Adipocyte (in vitro differentiated cells): ENCODE measurements at regions not wholly inside any gene's neighbourhood (a gene's known extent, or its start where the extent isn't known, plus 50 kb on each side); places are given as distances from the start of the nearest gene placed in this dataset.

Experiments used
- DNase-seq: peaks from one replicate; pipeline ENCODE4 v3.0.0-alpha.2; 2015; ENCODE audit warnings: low read depth
- H3K27me3 ChIP-seq: replicated peaks from 2 replicates; pipeline ENCODE4 v1.7.0; 2013; ENCODE audit warnings: mild to moderate bottlenecking, low read length, moderate library complexity; ENCODE audit not compliant: control insufficient read depth, insufficient read depth
- H3K36me3 ChIP-seq: 2 replicates; pipeline ENCODE4 v1.7.0; 2013; ENCODE audit warnings: low read length, mild to moderate bottlenecking, moderate library complexity; ENCODE audit not compliant: control insufficient read depth, insufficient read depth, severe bottlenecking
- H3K4me1 ChIP-seq: 2 replicates; pipeline ENCODE4 v1.7.0; 2013; ENCODE audit warnings: mild to moderate bottlenecking, low read length, moderate library complexity; ENCODE audit not compliant: control insufficient read depth, insufficient read depth
- H3K4me3 ChIP-seq: 2 replicates; pipeline ENCODE4 v1.7.0; 2013; ENCODE audit warnings: mild to moderate bottlenecking, low read length, moderate library complexity
- H3K9ac ChIP-seq: 2 replicates; pipeline ENCODE4 v1.7.0; 2013; ENCODE audit warnings: mild to moderate bottlenecking, low read length, moderate library complexity
- H3K9me3 ChIP-seq: 2 replicates; pipeline ENCODE4 v1.7.0; 2013; ENCODE audit warnings: mild to moderate bottlenecking, low read length, moderate library complexity; ENCODE audit not compliant: control insufficient read depth

- no peaks in the 10 kb centered on the region for H3K9me3 ChIP-seq
- H3K9ac ChIP-seq: no peak overlapping the region
- peaks cover 14% of the 10 kb centered on the region for H3K27me3 ChIP-seq
- no peaks in the 10 kb centered on the region for H3K36me3 ChIP-seq
- H3K4me1 ChIP-seq: peaks cover 5% of the 10 kb centered on the region
- H3K4me3 ChIP-seq: no peak overlapping the region
- no peak for DNase-seq
Observed at GRCh38 chr9:88221105-88221504, 82.8 kb upstream of the SPATA31C2 start.

- peaks cover 5% of the 10 kb centered on the region for H3K4me1 ChIP-seq
- no peak overlapping the region for H3K9ac ChIP-seq
- DNase-seq: no peak
- no peaks in the 10 kb centered on the region for H3K36me3 ChIP-seq
- H3K9me3 ChIP-seq: no peaks in the 10 kb centered on the region
- peaks cover 14% of the 10 kb centered on the region for H3K27me3 ChIP-seq
- no peak overlapping the region for H3K4me3 ChIP-seq
Observed at GRCh38 chr9:88220652-88221051, 82.4 kb upstream of the SPATA31C2 start.

GRCh38 chr9:88219601-88220000, 81.3 kb upstream of the SPATA31C2 start:
- no peaks in the 10 kb centered on the region for H3K36me3 ChIP-seq
- DNase-seq: peak; percentile 13
- H3K4me1 ChIP-seq: peaks cover 5% of the 10 kb centered on the region
- H3K9ac ChIP-seq: no peak overlapping the region
- H3K9me3 ChIP-seq: no peaks in the 10 kb centered on the region
- H3K27me3 ChIP-seq: peaks cover 18% of the 10 kb centered on the region
- no peak overlapping the region for H3K4me3 ChIP-seq

- no peaks in the 10 kb centered on the region for H3K36me3 ChIP-seq
- H3K4me1 ChIP-seq: peaks cover 5% of the 10 kb centered on the region
- no peak overlapping the region for H3K9ac ChIP-seq
- H3K4me3 ChIP-seq: no peak overlapping the region
- peak; percentile 72 for DNase-seq
- H3K27me3 ChIP-seq: peaks cover 11% of the 10 kb centered on the region
- H3K9me3 ChIP-seq: peaks cover 2% of the 10 kb centered on the region
Observed at GRCh38 chr9:88218726-88219125, 80.5 kb upstream of the SPATA31C2 start.

GRCh38 chr9:88216126-88216995, 78.1 kb upstream of the SPATA31C2 start:
- Histone ChIP-seq H3K4me1 (peaks cover 5% of the 10 kb centered on the region), H3K36me3 (no peaks in the 10 kb centered on the region), H3K9me3 (peaks cover 14% of the 10 kb centered on the region), H3K4me3 (no peak overlapping the region), H3K9ac (no peak overlapping the region), H3K27me3 (peaks cover 11% of the 10 kb centered on the region)
- no peak for DNase-seq

GRCh38 chr9:88215196-88216125, 77.2 kb upstream of the SPATA31C2 start:
- no peak for DNase-seq
- Histone ChIP-seq H3K4me1 (peaks cover 5% of the 10 kb centered on the region), H3K36me3 (no peaks in the 10 kb centered on the region), H3K9ac (no peak overlapping the region), H3K27me3 (peaks cover 11% of the 10 kb centered on the region), H3K9me3 (peaks cover 14% of the 10 kb centered on the region), H3K4me3 (no peak overlapping the region)

GRCh38 chr9:88202321-88202720, 64.0 kb upstream of the SPATA31C2 start:
- H3K27me3 ChIP-seq: no peaks in the 10 kb centered on the region
- no peaks in the 10 kb centered on the region for H3K9me3 ChIP-seq
- H3K4me1 ChIP-seq: peaks cover 17% of the 10 kb centered on the region
- no peaks in the 10 kb centered on the region for H3K36me3 ChIP-seq
- H3K9ac ChIP-seq: no peak overlapping the region
- DNase-seq: no peak
- H3K4me3 ChIP-seq: no peak overlapping the region

- peak; percentile 76 for DNase-seq
- peak overlapping the region; percentile 78 for H3K4me3 ChIP-seq
Observed at GRCh38 chr9:88198341-88198807, 60.1 kb upstream of the SPATA31C2 start.

GRCh38 chr9:88197781-88198340, 59.6 kb upstream of the SPATA31C2 start:
- Histone ChIP-seq H3K9ac (peak overlapping the region; percentile 51), H3K9me3 (no peaks in the 10 kb centered on the region), H3K4me1 (peaks cover 17% of the 10 kb centered on the region), H3K4me3 (peak overlapping the region; percentile 78), H3K36me3 (no peaks in the 10 kb centered on the region), H3K27me3 (no peaks in the 10 kb centered on the region)
- peak; percentile 85 for DNase-seq

More at GRCh38 chr9:88198341-88198807, 60.1 kb upstream of the SPATA31C2 start:
- no peaks in the 10 kb centered on the region for H3K9me3 ChIP-seq
- H3K27me3 ChIP-seq: no peaks in the 10 kb centered on the region
- H3K4me1 ChIP-seq: peaks cover 17% of the 10 kb centered on the region
- peak overlapping the region; percentile 51 for H3K9ac ChIP-seq
- no peaks in the 10 kb centered on the region for H3K36me3 ChIP-seq

GRCh38 chr9:88197016-88197415, 58.7 kb upstream of the SPATA31C2 start:
- Histone ChIP-seq H3K4me1 (peaks cover 17% of the 10 kb centered on the region), H3K9me3 (no peaks in the 10 kb centered on the region), H3K9ac (no peak overlapping the region), H3K27me3 (no peaks in the 10 kb centered on the region), H3K4me3 (no peak overlapping the region), H3K36me3 (no peaks in the 10 kb centered on the region)
- DNase-seq: peak; percentile 78
